ENCODE measurements at regions not wholly inside any gene's neighbourhood (a gene's known extent, or its start where the extent isn't known, plus 50 kb on each side); places are given as distances from the start of the nearest gene placed in this dataset.

- DNase-seq = no peak
- ATAC-seq (replicated peaks) = peak; percentile 5
- H3K27me3 Mint-ChIP-seq = no peaks in the 10 kb centered on the region
- H3K9me3 Mint-ChIP-seq = no peaks in the 10 kb centered on the region
- peak overlapping the region; percentile 92 to 98 for H3K27ac Mint-ChIP-seq
- peak overlapping the region; percentile 48 to 72 for H3K4me3 Mint-ChIP-seq
- H3K4me1 Mint-ChIP-seq (ENCODE audit: low read depth in 2 of 2) = peaks cover 94 to 96% of the 10 kb centered on the region in 2 donors
- H3K36me3 Mint-ChIP-seq (ENCODE audit: insufficient read depth) = peaks cover 10% of the 10 kb centered on the region
Measured at GRCh38 chr13:30151388-30151787, 156.0 kb downstream of the KATNAL1 start.

- no peak for ATAC-seq (replicated peaks)
- peaks cover 17% of the 10 kb centered on the region for H3K36me3 Mint-ChIP-seq (ENCODE audit: insufficient read depth)
- no peaks in the 10 kb centered on the region for H3K27me3 Mint-ChIP-seq
- H3K27ac Mint-ChIP-seq = peak overlapping the region; percentile 92 to 98
- peaks cover 85 to 91% of the 10 kb centered on the region in 2 donors for H3K4me1 Mint-ChIP-seq (ENCODE audit: low read depth in 2 of 2)
- no peak for DNase-seq
- H3K9me3 Mint-ChIP-seq = peaks cover 4 to 7% of the 10 kb centered on the region in 2 donors
- peak overlapping the region; percentile 64 to 73 for H3K4me3 Mint-ChIP-seq
Measured at GRCh38 chr13:30149248-30149647, 158.1 kb downstream of the KATNAL1 start.

GRCh38 chr13:30148786-30149185 lies 158.6 kb downstream of the KATNAL1 start:
- Mint-ChIP-seq H3K27me3 (no peaks in the 10 kb centered on the region), H3K36me3 (ENCODE audit: insufficient read depth) (peaks cover 17% of the 10 kb centered on the region), H3K9me3 (peaks cover 4 to 7% of the 10 kb centered on the region in 2 donors), H3K4me3 (peak overlapping the region; percentile 64 to 73), H3K4me1 (ENCODE audit: low read depth in 2 of 2) (peaks cover 82 to 89% of the 10 kb centered on the region in 2 donors), H3K27ac (peak overlapping the region; percentile 92 to 98)
- DNase-seq (no peak), ATAC-seq (replicated peaks) (no peak)

- Mint-ChIP-seq H3K4me1 (ENCODE audit: low read depth in 2 of 2) (peaks cover 82 to 88% of the 10 kb centered on the region in 2 donors), H3K4me3 (peak overlapping the region; percentile 64 to 73), H3K27me3 (no peaks in the 10 kb centered on the region), H3K9me3 (peaks cover 4 to 7% of the 10 kb centered on the region in 2 donors), H3K36me3 (ENCODE audit: insufficient read depth) (peaks cover 17% of the 10 kb centered on the region), H3K27ac (peak overlapping the region; percentile 92 to 98)
- peak; percentile 57 to 59 (median 57) for DNase-seq
- peak; percentile 88 for ATAC-seq (replicated peaks)
Measured at GRCh38 chr13:30148171-30148754, 159.1 kb downstream of the KATNAL1 start.

GRCh38 chr13:30147421-30147820 lies 159.9 kb downstream of the KATNAL1 start:
- Mint-ChIP-seq H3K27me3 (no peaks in the 10 kb centered on the region), H3K9me3 (peaks cover 4 to 7% of the 10 kb centered on the region in 2 donors), H3K4me1 (ENCODE audit: low read depth in 2 of 2) (peaks cover 80 to 85% of the 10 kb centered on the region in 2 donors), H3K36me3 (ENCODE audit: insufficient read depth) (peaks cover 17% of the 10 kb centered on the region), H3K27ac (peak overlapping the region; percentile 92 to 98), H3K4me3 (peak overlapping the region; percentile 64 to 73)
- DNase-seq (no peak), ATAC-seq (replicated peaks) (no peak)

- H3K9me3 Mint-ChIP-seq = peaks cover 4 to 7% of the 10 kb centered on the region in 2 donors
- H3K4me1 Mint-ChIP-seq (ENCODE audit: low read depth in 2 of 2) = peaks cover 80 to 85% of the 10 kb centered on the region in 2 donors
- H3K27me3 Mint-ChIP-seq = no peaks in the 10 kb centered on the region
- ATAC-seq (replicated peaks) (no peak), DNase-seq (no peak)
- peak overlapping the region; percentile 64 to 73 for H3K4me3 Mint-ChIP-seq
- H3K27ac Mint-ChIP-seq = peak overlapping the region; percentile 92 to 98
- H3K36me3 Mint-ChIP-seq (ENCODE audit: insufficient read depth) = peaks cover 17% of the 10 kb centered on the region
Measured at GRCh38 chr13:30147015-30147414, 160.3 kb downstream of the KATNAL1 start.

GRCh38 chr13:30145709-30146367 lies 161.5 kb downstream of the KATNAL1 start:
- Mint-ChIP-seq H3K36me3 (ENCODE audit: insufficient read depth) (peaks cover 14% of the 10 kb centered on the region), H3K9me3 (peaks cover 4 to 7% of the 10 kb centered on the region in 2 donors), H3K4me1 (ENCODE audit: low read depth in 2 of 2) (peaks cover 76 to 77% of the 10 kb centered on the region in 2 donors), H3K27ac (peak overlapping the region; percentile 92 to 98), H3K27me3 (no peaks in the 10 kb centered on the region), H3K4me3 (peak overlapping the region; percentile 62 to 64)
- DNase-seq = no peak
- ATAC-seq (replicated peaks) = no peak

- peak overlapping the region in 1 of 2 donors; percentile 31 for H3K4me3 Mint-ChIP-seq
- no peak for ATAC-seq (replicated peaks)
- no peak for DNase-seq
- peaks cover 57 to 67% of the 10 kb centered on the region in 2 donors for H3K4me1 Mint-ChIP-seq (ENCODE audit: low read depth in 2 of 2)
- peak overlapping the region; percentile 63 to 64 for H3K27ac Mint-ChIP-seq
- H3K36me3 Mint-ChIP-seq (ENCODE audit: insufficient read depth) = peaks cover 14% of the 10 kb centered on the region
- H3K27me3 Mint-ChIP-seq = no peaks in the 10 kb centered on the region
- H3K9me3 Mint-ChIP-seq = peaks cover 4 to 7% of the 10 kb centered on the region in 2 donors
Measured at GRCh38 chr13:30143666-30144400, 163.5 kb downstream of the KATNAL1 start.

GRCh38 chr13:30142486-30143211 lies 164.7 kb downstream of the KATNAL1 start:
- peak; percentile 66 for ATAC-seq (replicated peaks)
- DNase-seq = no peak
- Mint-ChIP-seq H3K27ac (peak overlapping the region; percentile 52 to 93), H3K36me3 (ENCODE audit: insufficient read depth) (peaks cover 7% of the 10 kb centered on the region), H3K4me1 (ENCODE audit: low read depth in 2 of 2) (peaks cover 45 to 55% of the 10 kb centered on the region in 2 donors), H3K4me3 (peak overlapping the region; percentile 56 to 58), H3K9me3 (peaks cover 4 to 7% of the 10 kb centered on the region in 2 donors), H3K27me3 (no peaks in the 10 kb centered on the region)

- no peak for DNase-seq
- ATAC-seq (replicated peaks) = no peak
- H3K9me3 Mint-ChIP-seq = peaks cover 4 to 7% of the 10 kb centered on the region in 2 donors
- H3K27ac Mint-ChIP-seq = peak overlapping the region; percentile 52 to 93
- peaks cover 38 to 48% of the 10 kb centered on the region in 2 donors for H3K4me1 Mint-ChIP-seq (ENCODE audit: low read depth in 2 of 2)
- no peaks in the 10 kb centered on the region for H3K27me3 Mint-ChIP-seq
- peaks cover 7% of the 10 kb centered on the region for H3K36me3 Mint-ChIP-seq (ENCODE audit: insufficient read depth)
- peak overlapping the region; percentile 56 to 58 for H3K4me3 Mint-ChIP-seq
Measured at GRCh38 chr13:30141775-30142485, 165.4 kb downstream of the KATNAL1 start.

GRCh38 chr13:30140973-30141372 lies 166.4 kb downstream of the KATNAL1 start:
- peak overlapping the region in 1 of 2 donors; percentile 93 for H3K27ac Mint-ChIP-seq
- DNase-seq = no peak
- H3K36me3 Mint-ChIP-seq (ENCODE audit: insufficient read depth) = peaks cover 8% of the 10 kb centered on the region
- H3K9me3 Mint-ChIP-seq = peaks cover 4 to 7% of the 10 kb centered on the region in 2 donors
- no peak overlapping the region for H3K4me3 Mint-ChIP-seq
- H3K4me1 Mint-ChIP-seq (ENCODE audit: low read depth in 2 of 2) = peaks cover 28 to 43% of the 10 kb centered on the region in 2 donors
- ATAC-seq (replicated peaks) = no peak
- H3K27me3 Mint-ChIP-seq = no peaks in the 10 kb centered on the region

- Mint-ChIP-seq H3K27ac (no peak overlapping the region), H3K27me3 (no peaks in the 10 kb centered on the region), H3K4me3 (no peak overlapping the region), H3K36me3 (ENCODE audit: insufficient read depth) (peaks cover 6% of the 10 kb centered on the region), H3K9me3 (no peaks in the 10 kb centered on the region), H3K4me1 (ENCODE audit: low read depth in 2 of 2) (peaks cover 18 to 36% of the 10 kb centered on the region in 2 donors)
- no peak for ATAC-seq (replicated peaks)
- DNase-seq = no peak
Measured at GRCh38 chr13:30138511-30138910, 168.8 kb downstream of the KATNAL1 start.
